Panc1 (cell line): ENCODE measurements at regions not wholly inside any gene's neighbourhood (a gene's known extent, or its start where the extent isn't known, plus 50 kb on each side); places are given as distances from the start of the nearest gene placed in this dataset.

Source experiments
- ATAC-seq: fragments of 200-7000 bp; cut with Tn5 transposase; 2 replicates; pipeline ENCODE4 v1.9.1; 2020; ENCODE audit warnings: mild to moderate bottlenecking, moderate library complexity
- BruUV-seq: library from RNA; stranded (reverse); fragments of 400-500 nt; replicated peaks from 2 replicates; lab custom pipeline; 2021; lab: Mats Ljungman, UMichigan
- CTCF ChIA-PET: fragments of 300-600 bp; sonication (Branson Sonifier 250); formaldehyde crosslinking; loops from one replicate; lab custom pipeline; 2022; ENCODE audit warnings: antibody characterized with exemption; lab: Charles Lee
- POLR2A ChIA-PET: fragments of 300-600 bp; sonication (Branson Sonifier 250); formaldehyde crosslinking; loops from one replicate; lab custom pipeline; 2022; ENCODE audit warnings: antibody characterized with exemption; lab: Charles Lee
- DNase-seq: peaks from one replicate; pipeline ENCODE4 v3.0.0-alpha.2; 2010; ENCODE audit warnings: low read depth, low spot score
- H3K27ac ChIP-seq: 2 replicates; pipeline ENCODE4 v1.5.1; 2011; ENCODE audit warnings: mild to moderate bottlenecking, low read length, inconsistent platforms
- H3K27me3 ChIP-seq: fragments of 200-500 bp; sonication (Bioruptor generic); 2 replicates; pipeline ENCODE4 v1.6.0; 2014; ENCODE audit warnings: low read length, inconsistent platforms; ENCODE audit not compliant: control insufficient read depth, insufficient read depth
- H3K36me3 ChIP-seq: fragments of 200-500 bp; sonication (Bioruptor generic); 2 replicates; pipeline ENCODE4 v1.5.1; 2014; ENCODE audit warnings: inconsistent platforms, mild to moderate bottlenecking, low read length, moderate library complexity; ENCODE audit not compliant: control insufficient read depth, insufficient read depth
- H3K4me1 ChIP-seq: 2 replicates; pipeline ENCODE4 v1.5.1; 2011; ENCODE audit warnings: inconsistent platforms, mild to moderate bottlenecking, low read length, moderate library complexity; ENCODE audit not compliant: control insufficient read depth, insufficient read depth
- H3K4me3 ChIP-seq, 2 experiments: 2 replicates each; pipeline ENCODE4 v1.5.1; 2011 to 2012; ENCODE audit warnings: low read depth in 2 of 2, low read length in 2 of 2, mild to moderate bottlenecking in 2 of 2, inconsistent platforms in 1 of 2, moderate library complexity in 1 of 2
- H3K9me3 ChIP-seq: fragments of 200-500 bp; sonication (Bioruptor generic); 2 replicates; pipeline ENCODE4 v1.5.1; 2014; ENCODE audit warnings: low read depth, mild to moderate bottlenecking, inconsistent platforms, low read length, moderate library complexity; ENCODE audit not compliant: control insufficient read depth, insufficient read depth
- POLR2AphosphoS5 ChIP-seq: IDR thresholded peaks from 2 replicates; pipeline ENCODE4 v1.6.1; 2012; ENCODE audit warnings: mild to moderate bottlenecking, low read depth, low read length, moderate library complexity
- SIN3A ChIP-seq: IDR thresholded peaks from 2 replicates; pipeline ENCODE4 v1.6.1; 2012; ENCODE audit warnings: low read depth, mild to moderate bottlenecking, low read length, moderate library complexity, borderline replicate concordance; ENCODE audit not compliant: insufficient read depth
- TCF7L2 ChIP-seq: IDR thresholded peaks from 2 replicates; pipeline ENCODE4 v1.6.1; 2011; ENCODE audit warnings: mild to moderate bottlenecking, low read depth, low read length, inconsistent platforms
- in situ Hi-C: cut with HindIII; loops from 2 replicates; pipeline ENCODE4 v1.10.0; 2016; ENCODE audit warnings: low sequenced_read_pairs, low pct_unique_long_range_greater_than_20kb
- intact Hi-C: fragments of 100-400 bp; cut with micrococcal nuclease; formaldehyde crosslinking; loops from one replicate; pipeline ENCODE4 v1.10.0; 2022; ENCODE audit not compliant: unreplicated experiment
- TF ChIP-seq, protein P1 (sequence below): fragments of 450-650 bp; IDR thresholded peaks from 2 replicates; pipeline ENCODE4 v1.5.1; 2017; ENCODE audit warnings: mild to moderate bottlenecking
- TF ChIP-seq, protein P2 (sequence below), 2 experiments: IDR thresholded peaks; 2 replicates each; pipeline ENCODE4 v1.6.1; 2011 to 2012; ENCODE audit warnings: low read depth in 2 of 2, control low read depth in 1 of 2, low read length in 1 of 2, mild to moderate bottlenecking in 1 of 2, moderate library complexity in 1 of 2; ENCODE audit not compliant: insufficient read depth in 1 of 2

DNA sequence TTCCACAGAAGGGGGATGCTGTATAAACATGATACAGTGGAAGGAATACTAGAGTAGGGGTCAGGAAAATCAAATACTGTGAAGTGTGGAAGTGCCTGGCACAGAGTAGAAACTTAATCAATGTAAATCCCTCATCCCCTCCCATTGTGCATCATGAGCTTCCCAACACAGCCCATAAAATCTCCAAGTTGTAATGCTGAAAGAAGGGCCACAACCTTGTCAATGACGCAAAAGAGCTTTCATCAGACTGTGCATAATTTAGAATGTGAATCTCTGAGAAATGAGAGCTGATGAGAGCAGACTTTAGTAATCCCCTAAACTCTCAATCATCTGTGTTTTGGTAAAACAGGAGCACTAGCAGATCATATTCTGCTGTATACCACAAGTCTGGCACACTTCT lies 105.2 kb upstream of the IMMP2L start:
- Histone ChIP-seq H3K27ac (no peak overlapping the region), H3K4me3 (no peak overlapping the region), H3K27me3 (0 out of 2 replicates have a peak, but pooled peaks cover 2% of the 10 kb centered on the region), H3K4me1 (no peaks in the 10 kb centered on the region), H3K36me3 (no peaks in the 10 kb centered on the region), H3K9me3 (no peaks in the 10 kb centered on the region)
- in situ Hi-C loops: no loop called here
- ATAC-seq (no peak), DNase-seq (no peak)
- BruUV-seq: no TSS peak
- ChIA-PET CTCF (no interaction called here), POLR2A (no interaction called here)
- TF ChIP-seq SIN3A (no peak), POLR2AphosphoS5 (no peak), TCF7L2 (no peak)
- TF ChIP-seq, protein P1, sequence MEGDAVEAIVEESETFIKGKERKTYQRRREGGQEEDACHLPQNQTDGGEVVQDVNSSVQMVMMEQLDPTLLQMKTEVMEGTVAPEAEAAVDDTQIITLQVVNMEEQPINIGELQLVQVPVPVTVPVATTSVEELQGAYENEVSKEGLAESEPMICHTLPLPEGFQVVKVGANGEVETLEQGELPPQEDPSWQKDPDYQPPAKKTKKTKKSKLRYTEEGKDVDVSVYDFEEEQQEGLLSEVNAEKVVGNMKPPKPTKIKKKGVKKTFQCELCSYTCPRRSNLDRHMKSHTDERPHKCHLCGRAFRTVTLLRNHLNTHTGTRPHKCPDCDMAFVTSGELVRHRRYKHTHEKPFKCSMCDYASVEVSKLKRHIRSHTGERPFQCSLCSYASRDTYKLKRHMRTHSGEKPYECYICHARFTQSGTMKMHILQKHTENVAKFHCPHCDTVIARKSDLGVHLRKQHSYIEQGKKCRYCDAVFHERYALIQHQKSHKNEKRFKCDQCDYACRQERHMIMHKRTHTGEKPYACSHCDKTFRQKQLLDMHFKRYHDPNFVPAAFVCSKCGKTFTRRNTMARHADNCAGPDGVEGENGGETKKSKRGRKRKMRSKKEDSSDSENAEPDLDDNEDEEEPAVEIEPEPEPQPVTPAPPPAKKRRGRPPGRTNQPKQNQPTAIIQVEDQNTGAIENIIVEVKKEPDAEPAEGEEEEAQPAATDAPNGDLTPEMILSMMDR: no peak
- TF ChIP-seq, protein P2, sequence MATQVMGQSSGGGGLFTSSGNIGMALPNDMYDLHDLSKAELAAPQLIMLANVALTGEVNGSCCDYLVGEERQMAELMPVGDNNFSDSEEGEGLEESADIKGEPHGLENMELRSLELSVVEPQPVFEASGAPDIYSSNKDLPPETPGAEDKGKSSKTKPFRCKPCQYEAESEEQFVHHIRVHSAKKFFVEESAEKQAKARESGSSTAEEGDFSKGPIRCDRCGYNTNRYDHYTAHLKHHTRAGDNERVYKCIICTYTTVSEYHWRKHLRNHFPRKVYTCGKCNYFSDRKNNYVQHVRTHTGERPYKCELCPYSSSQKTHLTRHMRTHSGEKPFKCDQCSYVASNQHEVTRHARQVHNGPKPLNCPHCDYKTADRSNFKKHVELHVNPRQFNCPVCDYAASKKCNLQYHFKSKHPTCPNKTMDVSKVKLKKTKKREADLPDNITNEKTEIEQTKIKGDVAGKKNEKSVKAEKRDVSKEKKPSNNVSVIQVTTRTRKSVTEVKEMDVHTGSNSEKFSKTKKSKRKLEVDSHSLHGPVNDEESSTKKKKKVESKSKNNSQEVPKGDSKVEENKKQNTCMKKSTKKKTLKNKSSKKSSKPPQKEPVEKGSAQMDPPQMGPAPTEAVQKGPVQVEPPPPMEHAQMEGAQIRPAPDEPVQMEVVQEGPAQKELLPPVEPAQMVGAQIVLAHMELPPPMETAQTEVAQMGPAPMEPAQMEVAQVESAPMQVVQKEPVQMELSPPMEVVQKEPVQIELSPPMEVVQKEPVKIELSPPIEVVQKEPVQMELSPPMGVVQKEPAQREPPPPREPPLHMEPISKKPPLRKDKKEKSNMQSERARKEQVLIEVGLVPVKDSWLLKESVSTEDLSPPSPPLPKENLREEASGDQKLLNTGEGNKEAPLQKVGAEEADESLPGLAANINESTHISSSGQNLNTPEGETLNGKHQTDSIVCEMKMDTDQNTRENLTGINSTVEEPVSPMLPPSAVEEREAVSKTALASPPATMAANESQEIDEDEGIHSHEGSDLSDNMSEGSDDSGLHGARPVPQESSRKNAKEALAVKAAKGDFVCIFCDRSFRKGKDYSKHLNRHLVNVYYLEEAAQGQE (IDR thresholded peaks at IDR 0.05; ENCODE audit: insufficient read depth in 1 of 2, low read depth in 2 of 2, low read length in 1 of 2): no peak
- intact Hi-C loops: no loop called here

DNA sequence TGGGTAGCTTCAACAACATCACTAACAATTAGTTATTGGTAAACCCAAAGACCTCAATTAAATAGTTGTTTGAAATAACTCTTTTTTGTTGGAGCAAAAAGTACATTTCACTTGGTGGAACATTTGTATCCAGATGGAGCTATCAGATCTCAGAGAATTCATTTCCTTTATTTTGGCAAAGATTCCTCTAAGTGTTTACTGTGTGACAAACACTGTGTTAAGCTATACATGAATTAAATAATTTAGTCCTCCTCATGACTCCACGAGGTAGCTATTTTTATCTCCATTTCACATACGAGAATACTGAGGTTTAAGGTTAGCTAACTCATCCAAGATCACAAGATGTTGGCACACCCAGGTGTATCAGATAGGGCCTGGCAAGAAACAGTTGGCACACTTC lies 104.0 kb upstream of the IMMP2L start:
- ATAC-seq (no peak), DNase-seq (no peak)
- in situ Hi-C loops (no loop called here), intact Hi-C loops (no loop called here)
- TF ChIP-seq TCF7L2: no peak
- TF ChIP-seq, protein P2 (IDR thresholded peaks at IDR 0.05; ENCODE audit: insufficient read depth in 1 of 2, low read depth in 2 of 2, low read length in 1 of 2): no peak
- no peak for TF ChIP-seq POLR2AphosphoS5
- TF ChIP-seq, protein P1: no peak
- no peak for TF ChIP-seq SIN3A
- Histone ChIP-seq H3K36me3 (no peaks in the 10 kb centered on the region), H3K27ac (no peak overlapping the region), H3K4me3 (no peak overlapping the region), H3K27me3 (0 out of 2 replicates have a peak, but pooled peaks cover 2% of the 10 kb centered on the region), H3K4me1 (no peaks in the 10 kb centered on the region), H3K9me3 (no peaks in the 10 kb centered on the region)
- ChIA-PET CTCF (no interaction called here), POLR2A (no interaction called here)
- no TSS peak for BruUV-seq
